T-cell (primary cell): ENCODE measurements at regions not wholly inside any gene's neighbourhood (a gene's known extent, or its start where the extent isn't known, plus 50 kb on each side); places are given as distances from the start of the nearest gene placed in this dataset.

Experiments used
- ATAC-seq, 4 experiments: fragments of 200-7000 bp in 3 of 4; fragments of 150-1000 bp in 1 of 4; cut with Tn5 transposase; replicated peaks in 1 of 4; 1 replicate in 3 of 4; 2 replicates in 1 of 4; pipeline ENCODE4 v1.10.0; 2021; ENCODE audit warnings: moderate library complexity in 3 of 4, mild to moderate bottlenecking in 2 of 4, moderate number of reproducible peaks in 1 of 4
- CTCF ChIA-PET, 2 donors: fragments of 300-600 bp; sonication (Branson Sonifier 250); formaldehyde crosslinking; loops; one replicate each; lab custom pipeline; 2022; ENCODE audit warnings: antibody characterized with exemption in 2 of 2; lab: Charles Lee
- POLR2A ChIA-PET, 2 donors: fragments of 300-600 bp; sonication (Branson Sonifier 250); formaldehyde crosslinking; loops; one replicate each; lab custom pipeline; 2022; ENCODE audit warnings: antibody characterized with exemption in 2 of 2; lab: Charles Lee
- DNase-seq, 35 experiments: peaks; one replicate each; pipeline versions ENCODE4 v3.0.0 to v3.0.0-alpha.2; 2013 to 2023
- H3K27ac ChIP-seq: one replicate; pipeline ENCODE4 v1.5.1; 2013; ENCODE audit warnings: low read length
- H3K27me3 ChIP-seq, 2 experiments: replicated peaks in 1 of 2; 1 replicate in 1 of 2; 2 replicates in 1 of 2; pipeline versions ENCODE4 v1.6.1 to v1.7.0; 2013; ENCODE audit warnings: low read length in 1 of 2, mixed read lengths in 1 of 2; ENCODE audit not compliant: control insufficient read depth in 2 of 2, insufficient read depth in 2 of 2; ENCODE audit errors: extremely low read depth in 1 of 2
- H3K36me3 ChIP-seq, 2 donors: 1 replicate in 1 of 2; 2 replicates in 1 of 2; pipeline versions ENCODE4 v1.6.1 to v1.7.0; 2013; ENCODE audit warnings: low read length in 1 of 2; ENCODE audit not compliant: control insufficient read depth in 2 of 2, insufficient read depth in 1 of 2; ENCODE audit errors: extremely low read depth in 1 of 2
- H3K4me1 ChIP-seq, 2 experiments: 1 replicate in 1 of 2; 2 replicates in 1 of 2; pipeline versions ENCODE4 v1.6.1 to v1.7.0; 2013; ENCODE audit warnings: low read length in 2 of 2, mixed read lengths in 1 of 2; ENCODE audit not compliant: insufficient read depth in 2 of 2, control insufficient read depth in 1 of 2; ENCODE audit errors: extremely low read depth in 1 of 2
- H3K4me3 ChIP-seq, 2 donors: 1 replicate in 1 of 2; 2 replicates in 1 of 2; pipeline versions ENCODE4 v1.5.1 to v1.7.0; 2013; ENCODE audit warnings: mild to moderate bottlenecking in 2 of 2, low read length in 1 of 2, moderate library complexity in 1 of 2; ENCODE audit not compliant: control insufficient read depth in 1 of 2; ENCODE audit errors: extremely low read depth in 1 of 2
- H3K9me3 ChIP-seq: 2 replicates; pipeline ENCODE4 v1.7.0; 2013
- H3K27ac Mint-ChIP-seq, 2 donors: one replicate each; pipeline ENCODE4 v1.8.0; 2020 to 2021; ENCODE audit warnings: mild to moderate bottlenecking in 2 of 2, mixed read lengths in 2 of 2
- H3K27me3 Mint-ChIP-seq, 2 donors: one replicate each; pipeline ENCODE4 v1.8.0; 2021 to 2022; ENCODE audit warnings: mixed read lengths in 2 of 2
- H3K36me3 Mint-ChIP-seq: one replicate; pipeline ENCODE4 v1.8.0; 2021; ENCODE audit warnings: mixed read lengths
- H3K4me1 Mint-ChIP-seq, 3 donors: one replicate each; pipeline ENCODE4 v1.8.0; 2020 to 2022; ENCODE audit warnings: mixed read lengths in 3 of 3, mild to moderate bottlenecking in 1 of 3
- H3K4me3 Mint-ChIP-seq, 3 donors: one replicate each; pipeline ENCODE4 v1.8.0; 2020 to 2022; ENCODE audit warnings: mild to moderate bottlenecking in 3 of 3, mixed read lengths in 3 of 3, moderate library complexity in 3 of 3
- H3K9me3 Mint-ChIP-seq, 3 donors: one replicate each; pipeline ENCODE4 v1.8.0; 2020 to 2022; ENCODE audit warnings: mixed read lengths in 3 of 3
- WGBS: methylation state at CpG from one replicate; pipeline ENCODE4 v1.1.5; 2013; ENCODE audit warnings: missing lambda C conversion rate; ENCODE audit not compliant: insufficient coverage; 5-methylcytosine and 5-hydroxymethylcytosine counted together

DNA sequence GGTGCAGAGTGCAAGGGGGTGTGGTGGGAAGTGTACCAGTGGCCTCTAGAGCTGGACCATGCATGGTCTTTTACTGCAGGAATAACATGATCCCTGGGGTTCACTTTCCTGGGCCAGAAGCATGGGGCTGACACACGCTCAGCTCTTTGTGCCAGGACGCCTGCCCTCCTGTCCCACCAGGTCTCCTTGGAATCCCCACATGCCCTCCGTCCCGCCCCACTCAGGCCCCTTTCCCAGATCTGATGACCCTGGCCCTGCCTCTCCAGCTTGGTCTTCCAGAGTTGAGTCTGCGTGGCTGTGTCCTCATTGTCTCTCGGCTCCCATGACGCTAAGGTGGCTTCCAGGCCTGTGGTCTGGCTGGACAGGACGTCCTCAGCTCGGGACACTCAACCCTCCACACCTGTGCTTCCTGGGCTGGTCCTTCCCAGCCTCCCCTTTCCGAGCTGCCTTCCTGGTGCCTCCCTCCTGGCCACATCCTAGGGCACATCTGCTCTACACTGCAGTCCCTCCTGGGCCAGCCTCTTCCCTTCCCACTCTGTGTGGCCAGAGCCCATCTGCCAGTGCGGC is 249.5 kb upstream of the SHH start:
- no peak overlapping the region for H3K4me3 ChIP-seq

DNA sequence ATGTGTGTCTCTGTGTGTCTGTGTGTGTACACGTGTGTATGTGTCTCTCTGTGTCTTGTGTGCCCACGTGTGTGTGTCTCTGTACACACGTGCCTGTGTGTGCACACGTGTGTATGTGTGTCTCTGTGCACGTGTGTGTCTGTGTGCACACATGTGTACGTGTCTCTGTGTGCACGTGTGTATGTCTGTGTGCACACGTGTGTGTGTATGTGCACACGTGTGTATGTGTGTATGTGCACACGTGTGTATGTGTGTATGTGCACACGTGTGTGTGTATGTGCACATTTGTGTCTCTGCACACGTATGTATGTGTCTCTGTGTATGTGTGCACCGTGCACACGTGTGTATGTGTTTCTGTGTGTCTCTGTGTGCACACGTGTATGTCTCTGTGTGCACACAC is 248.7 kb upstream of the SHH start:
- CTCF ChIA-PET, result no interaction called here
- H3K4me1 ChIP-seq, result no peaks in the 10 kb centered on the region
- ATAC-seq, result no peak

More for the DNA sequence above, 249.5 kb upstream of the SHH start:
- Histone ChIP-seq H3K27ac (no peak overlapping the region), H3K36me3 (no peaks in the 10 kb centered on the region), H3K4me1 (no peaks in the 10 kb centered on the region), H3K9me3 (no peaks in the 10 kb centered on the region), H3K27me3 (peaks cover 0 to 12% of the 10 kb centered on the region in 2 experiments)
- WGBS, result 85% methylated on average over 10 of the region's 11 CpGs
- H3K36me3 Mint-ChIP-seq, result no peaks in the 10 kb centered on the region
- CTCF ChIA-PET, result no interaction called here
- peaks cover 7 to 13% of the 10 kb centered on the region in 2 donors for H3K27me3 Mint-ChIP-seq
- ATAC-seq, result no peak
- DNase-seq, result no peak
- no peak overlapping the region for H3K27ac Mint-ChIP-seq
- no peak overlapping the region for H3K4me3 Mint-ChIP-seq
- POLR2A ChIA-PET, result no interaction called here
- peaks cover 0 to 11% (median 10%) of the 10 kb centered on the region in 3 donors for H3K9me3 Mint-ChIP-seq
- no peaks in the 10 kb centered on the region for H3K4me1 Mint-ChIP-seq

DNA sequence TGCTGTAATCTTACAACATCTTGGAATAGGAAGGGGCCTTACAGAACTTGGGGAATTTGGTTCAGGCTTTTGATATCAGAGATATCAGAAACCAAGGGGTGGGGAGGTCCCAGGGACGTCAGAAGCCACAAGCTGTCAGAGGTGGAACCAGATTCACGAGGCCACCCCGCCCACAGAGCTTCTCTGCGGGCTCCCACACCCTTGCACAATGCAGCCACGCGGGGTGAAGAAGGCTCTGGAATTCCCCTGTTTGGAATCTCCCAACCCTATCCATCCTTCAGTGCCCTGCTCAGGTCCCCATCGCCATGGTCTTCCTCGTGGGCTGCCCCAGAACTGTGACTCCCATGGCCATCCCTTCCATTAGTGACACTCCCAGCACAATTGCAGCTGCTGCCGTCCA is 247.1 kb upstream of the SHH start:
- WGBS, result 48% methylated on average over 8 of the region's 9 CpGs
- Histone ChIP-seq H3K9me3 (no peaks in the 10 kb centered on the region), H3K4me3 (no peak overlapping the region), H3K36me3 (no peaks in the 10 kb centered on the region), H3K27me3 (peaks cover 0 to 12% of the 10 kb centered on the region in 2 experiments), H3K27ac (no peak overlapping the region), H3K4me1 (no peaks in the 10 kb centered on the region)
- DNase-seq, result no peak
- Mint-ChIP-seq H3K4me3 (no peak overlapping the region), H3K9me3 (peaks cover 0 to 10% (median 8%) of the 10 kb centered on the region in 3 donors), H3K4me1 (no peaks in the 10 kb centered on the region), H3K27me3 (peaks cover 3% of the 10 kb centered on the region in 2 donors), H3K36me3 (no peaks in the 10 kb centered on the region), H3K27ac (no peak overlapping the region)
- ChIA-PET POLR2A (no interaction called here), CTCF (no interaction called here)
- no peak for ATAC-seq

More for the DNA sequence above, 248.7 kb upstream of the SHH start:
- DNase-seq, result no peak
- WGBS, result 91% methylated on average over 14 of the region's 15 CpGs
- Mint-ChIP-seq H3K4me3 (no peak overlapping the region), H3K9me3 (peaks cover 0 to 10% (median 8%) of the 10 kb centered on the region in 3 donors), H3K27ac (no peak overlapping the region), H3K27me3 (peaks cover 3 to 6% of the 10 kb centered on the region in 2 donors), H3K36me3 (no peaks in the 10 kb centered on the region), H3K4me1 (no peaks in the 10 kb centered on the region)
- no peaks in the 10 kb centered on the region for H3K9me3 ChIP-seq
- POLR2A ChIA-PET, result no interaction called here
- no peak overlapping the region for H3K27ac ChIP-seq
- H3K27me3 ChIP-seq, result peaks cover 0 to 12% of the 10 kb centered on the region in 2 experiments
- no peaks in the 10 kb centered on the region for H3K36me3 ChIP-seq
- no peak overlapping the region for H3K4me3 ChIP-seq

DNA sequence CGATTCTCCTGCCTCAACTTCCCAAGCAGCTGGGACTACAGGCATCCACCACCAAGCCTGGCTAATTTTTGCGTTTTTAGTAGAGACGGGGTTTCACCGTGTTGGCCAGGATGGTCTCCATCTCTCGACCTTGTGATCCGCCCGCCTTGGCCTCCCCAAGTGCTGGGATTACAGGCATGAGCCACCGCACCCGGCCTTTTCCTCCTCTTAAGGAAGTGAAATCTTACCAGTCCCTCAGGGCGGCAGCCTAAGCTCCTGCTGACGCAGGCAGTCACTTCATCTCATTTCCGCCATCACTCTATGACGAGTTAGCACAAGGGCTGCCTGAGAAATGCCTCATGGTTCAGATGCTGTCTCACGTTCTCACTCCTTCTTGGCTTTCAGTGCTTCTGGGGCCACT is 246.0 kb upstream of the SHH start:
- Mint-ChIP-seq H3K4me3 (no peak overlapping the region), H3K36me3 (no peaks in the 10 kb centered on the region), H3K27me3 (peaks cover 3% of the 10 kb centered on the region in 2 donors), H3K9me3 (peaks cover 0 to 10% (median 8%) of the 10 kb centered on the region in 3 donors), H3K4me1 (no peaks in the 10 kb centered on the region), H3K27ac (no peak overlapping the region)
- H3K27me3 ChIP-seq, result peaks cover 0 to 12% of the 10 kb centered on the region in 2 experiments
- H3K36me3 ChIP-seq, result no peaks in the 10 kb centered on the region
- 87% methylated on average over 14 of the region's 14 CpGs for WGBS
- CTCF ChIA-PET, result no interaction called here
- H3K27ac ChIP-seq, result no peak overlapping the region
- no peaks in the 10 kb centered on the region for H3K4me1 ChIP-seq
- POLR2A ChIA-PET, result no interaction called here
- DNase-seq (no peak), ATAC-seq (no peak)
- H3K4me3 ChIP-seq, result no peak overlapping the region
- H3K9me3 ChIP-seq, result no peaks in the 10 kb centered on the region

DNA sequence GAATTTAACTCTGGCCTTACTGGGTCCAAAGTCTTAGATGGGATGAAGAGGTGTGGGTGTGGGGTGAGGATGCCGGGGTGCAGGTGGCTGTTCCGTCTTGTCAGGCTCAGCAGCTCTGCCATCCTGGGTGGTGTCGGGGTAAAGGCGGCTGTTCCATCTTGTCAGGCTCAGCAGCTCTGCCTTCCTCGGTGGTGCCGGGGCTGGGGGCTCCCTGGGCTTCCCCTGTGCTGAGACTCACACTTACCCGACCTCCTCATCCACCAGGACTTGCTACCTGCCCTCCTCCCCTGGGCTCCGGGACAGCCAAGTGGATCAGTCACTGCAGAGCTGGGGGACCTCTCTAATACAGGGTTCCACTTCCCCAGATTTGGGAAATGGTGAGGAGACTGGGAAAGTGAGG is 244.3 kb upstream of the SHH start:
- Histone ChIP-seq H3K4me1 (no peaks in the 10 kb centered on the region), H3K27ac (no peak overlapping the region), H3K36me3 (no peaks in the 10 kb centered on the region), H3K27me3 (peaks cover 0 to 12% of the 10 kb centered on the region in 2 experiments), H3K9me3 (no peaks in the 10 kb centered on the region), H3K4me3 (no peak overlapping the region)
- Mint-ChIP-seq H3K4me1 (no peaks in the 10 kb centered on the region), H3K4me3 (no peak overlapping the region), H3K9me3 (peaks cover 0 to 10% (median 8%) of the 10 kb centered on the region in 3 donors), H3K27me3 (peaks cover 3% of the 10 kb centered on the region in 2 donors), H3K36me3 (no peaks in the 10 kb centered on the region), H3K27ac (no peak overlapping the region)
- ATAC-seq (no peak), DNase-seq (no peak)
- ChIA-PET POLR2A (no interaction called here), CTCF (no interaction called here)
- 88% methylated on average over 5 of the region's 8 CpGs for WGBS

DNA sequence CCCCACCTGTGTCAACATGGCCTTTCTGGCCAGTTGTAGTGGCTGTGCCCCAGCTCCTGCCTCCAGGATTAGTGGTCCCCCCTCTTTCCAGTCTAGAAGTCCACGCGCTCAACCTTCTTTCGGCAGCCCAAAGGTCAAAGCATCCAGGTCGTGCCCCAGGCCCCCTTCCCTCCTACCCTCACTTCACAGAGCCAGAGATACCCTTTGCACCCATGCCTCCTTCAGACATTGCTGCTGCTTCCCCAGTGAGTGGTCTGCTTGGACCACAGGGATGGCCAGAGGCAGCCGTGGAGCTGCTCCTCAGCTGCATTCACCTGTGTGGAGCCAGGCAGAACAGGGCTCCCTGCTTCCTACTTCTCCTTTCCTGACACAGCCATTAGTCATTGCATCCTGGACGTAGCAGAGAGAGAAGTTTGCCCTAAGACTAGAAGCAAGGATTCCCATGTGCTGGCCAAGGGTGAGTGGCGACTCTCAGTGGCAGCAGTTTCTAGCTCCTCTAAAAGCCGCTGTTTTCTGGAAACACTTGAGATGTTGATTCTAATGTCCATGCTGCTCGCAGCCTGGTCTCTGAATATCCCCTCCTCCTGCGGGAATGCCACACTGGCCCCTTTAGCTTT is 243.1 kb upstream of the SHH start:
- Histone ChIP-seq H3K27ac (no peak overlapping the region), H3K4me1 (no peaks in the 10 kb centered on the region), H3K4me3 (no peak overlapping the region), H3K27me3 (peaks cover 0 to 15% of the 10 kb centered on the region in 2 experiments), H3K36me3 (no peaks in the 10 kb centered on the region), H3K9me3 (no peaks in the 10 kb centered on the region)
- Mint-ChIP-seq H3K27ac (no peak overlapping the region), H3K4me1 (no peaks in the 10 kb centered on the region), H3K4me3 (no peak overlapping the region), H3K9me3 (peaks cover 0 to 4% (median 0%) of the 10 kb centered on the region in 3 donors), H3K27me3 (peaks cover 3% of the 10 kb centered on the region in 2 donors), H3K36me3 (no peaks in the 10 kb centered on the region)
- ATAC-seq, result no peak
- ChIA-PET CTCF (no interaction called here), POLR2A (no interaction called here)
- DNase-seq, result no peak
- 69% methylated on average over 9 of the region's 10 CpGs for WGBS
